GM21717 (cell line): ENCODE measurements at regions not wholly inside any gene's neighbourhood (a gene's known extent, or its start where the extent isn't known, plus 50 kb on each side); places are given as distances from the start of the nearest gene placed in this dataset.

ENCODE experiments used
- ATAC-seq: cut with Tn5 transposase; IDR thresholded peaks from one replicate; pipeline ENCODE4 v1.9.1; 2021; ENCODE audit warnings: mild to moderate bottlenecking, moderate library complexity; ENCODE audit not compliant: unreplicated experiment

DNA sequence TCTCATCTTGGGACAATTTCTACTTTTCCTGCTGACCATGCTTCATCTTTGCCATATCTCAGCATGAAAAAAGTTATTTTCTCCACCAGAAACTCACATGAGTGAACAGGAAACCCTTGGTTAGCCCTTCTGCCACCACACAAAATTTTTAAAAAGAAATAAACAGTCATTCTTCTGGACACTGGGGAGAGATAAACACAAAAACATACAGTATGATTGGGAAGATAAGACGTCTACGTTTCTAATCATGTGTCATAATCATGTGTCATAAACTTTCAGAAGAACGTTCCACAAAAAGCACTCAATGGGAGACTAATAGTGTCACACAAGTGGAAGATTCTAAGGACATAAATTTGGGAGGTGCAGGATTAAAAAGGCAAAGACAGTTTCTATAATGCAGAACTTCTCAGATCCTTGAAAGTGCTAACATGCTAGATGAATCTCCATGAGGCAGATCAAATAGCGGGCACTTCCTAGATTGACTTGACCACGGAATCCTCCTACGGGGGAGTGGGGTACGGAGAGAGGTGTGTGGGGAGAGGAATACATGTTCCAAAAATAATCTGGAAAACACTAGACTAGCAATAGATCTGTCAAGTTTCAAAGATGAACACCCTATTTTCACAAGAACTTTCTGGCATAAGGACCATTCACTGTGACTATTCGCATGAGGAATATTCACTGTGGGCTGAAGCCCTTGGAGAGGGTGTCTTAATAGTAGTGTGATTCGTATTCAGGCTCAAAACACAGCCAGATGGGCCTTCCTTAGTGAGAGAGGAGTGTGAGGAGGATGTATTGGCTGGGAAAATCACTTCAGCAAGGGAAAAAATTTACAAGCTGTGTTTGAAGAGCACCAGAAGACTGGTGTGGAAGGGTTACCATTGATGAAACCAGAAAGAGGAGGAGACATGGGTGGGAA, 206.7 kb downstream of the SETD4 start:
- no peak for ATAC-seq

DNA sequence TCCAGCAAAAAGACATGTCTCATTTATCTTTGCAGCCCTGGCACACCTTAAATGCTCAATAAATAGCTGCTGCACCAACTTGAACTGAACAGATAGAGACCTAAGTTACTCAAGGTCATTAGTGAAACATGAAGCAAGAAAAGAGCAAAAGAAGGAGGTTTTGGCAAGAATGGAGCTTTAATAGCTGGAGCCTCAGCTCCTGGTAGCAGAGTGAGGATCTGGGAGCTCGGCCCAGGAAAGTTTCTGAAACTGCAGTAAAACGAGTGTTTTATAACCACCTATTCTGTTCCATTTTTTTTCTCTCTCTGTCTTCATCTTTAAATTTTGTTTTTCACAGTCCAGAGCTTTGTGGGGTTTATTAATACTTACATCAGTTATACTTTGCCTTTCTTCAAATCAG, 207.5 kb downstream of the SETD4 start:
- no peak for ATAC-seq

DNA sequence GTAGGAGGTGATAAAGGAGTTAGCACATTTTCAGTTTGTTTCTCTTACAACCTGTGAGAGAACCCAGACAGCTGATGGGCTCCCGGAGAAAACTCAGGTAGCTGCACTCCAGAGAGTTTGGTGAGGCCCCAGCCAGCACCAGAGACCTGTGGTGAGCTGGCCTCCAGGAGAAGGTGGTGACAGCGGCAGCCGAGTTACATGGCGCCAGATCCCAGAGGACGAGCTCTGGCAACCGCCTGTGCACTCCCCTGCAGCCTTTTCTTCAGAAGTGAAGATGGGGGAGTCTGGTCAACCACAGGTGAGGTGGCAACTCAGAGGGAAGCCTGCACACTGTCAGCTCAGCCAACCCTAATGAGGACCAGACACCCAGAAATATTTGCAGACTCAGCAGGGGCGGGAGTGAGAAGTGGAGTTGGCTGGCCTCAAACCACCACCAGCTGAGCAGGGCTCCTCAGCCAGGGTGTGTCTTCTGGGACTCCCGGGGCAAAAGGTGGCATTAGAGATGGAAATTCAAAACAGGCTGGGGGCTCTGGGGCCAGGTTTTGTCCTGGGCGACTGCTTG, 209.7 kb downstream of the SETD4 start:
- no peak for ATAC-seq

DNA sequence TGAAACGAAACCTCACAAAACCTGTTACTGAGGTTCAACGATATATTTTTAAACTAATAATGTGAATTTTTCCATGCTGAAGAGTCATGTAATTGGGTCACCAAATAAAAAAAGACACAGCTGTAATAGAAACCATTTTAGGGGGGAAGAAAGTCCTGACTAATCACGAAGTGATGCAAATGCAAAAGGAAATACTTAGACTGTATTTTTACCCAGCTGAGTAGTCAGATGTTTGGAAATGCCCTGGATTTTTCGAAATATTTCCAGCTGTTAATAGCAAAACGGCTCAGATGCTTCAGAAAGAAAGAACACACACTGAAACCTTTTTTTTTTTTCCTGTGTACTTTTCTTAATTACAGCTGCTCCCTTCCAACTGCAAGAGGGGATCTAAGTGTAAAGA, 210.3 kb downstream of the SETD4 start:
- no peak for ATAC-seq

DNA sequence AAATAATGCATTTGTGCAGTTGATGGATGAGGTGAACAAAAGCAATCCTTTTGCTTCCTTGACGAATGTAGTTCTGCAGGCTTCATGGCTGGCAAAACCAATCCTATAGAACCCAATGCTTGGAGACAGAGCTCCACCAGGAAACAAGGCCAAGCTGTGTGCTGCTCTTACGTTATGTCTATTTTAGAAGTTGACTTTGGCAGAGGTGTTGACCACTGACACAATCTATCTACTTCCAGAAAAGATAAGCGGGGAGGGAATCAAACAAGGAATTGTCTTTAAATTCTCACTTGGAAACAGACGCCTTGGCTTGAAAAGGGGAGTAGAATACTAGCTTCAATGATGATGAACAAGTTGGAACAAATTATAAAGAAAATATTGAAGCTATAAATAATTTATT, 211.2 kb downstream of the SETD4 start:
- ATAC-seq: no peak

DNA sequence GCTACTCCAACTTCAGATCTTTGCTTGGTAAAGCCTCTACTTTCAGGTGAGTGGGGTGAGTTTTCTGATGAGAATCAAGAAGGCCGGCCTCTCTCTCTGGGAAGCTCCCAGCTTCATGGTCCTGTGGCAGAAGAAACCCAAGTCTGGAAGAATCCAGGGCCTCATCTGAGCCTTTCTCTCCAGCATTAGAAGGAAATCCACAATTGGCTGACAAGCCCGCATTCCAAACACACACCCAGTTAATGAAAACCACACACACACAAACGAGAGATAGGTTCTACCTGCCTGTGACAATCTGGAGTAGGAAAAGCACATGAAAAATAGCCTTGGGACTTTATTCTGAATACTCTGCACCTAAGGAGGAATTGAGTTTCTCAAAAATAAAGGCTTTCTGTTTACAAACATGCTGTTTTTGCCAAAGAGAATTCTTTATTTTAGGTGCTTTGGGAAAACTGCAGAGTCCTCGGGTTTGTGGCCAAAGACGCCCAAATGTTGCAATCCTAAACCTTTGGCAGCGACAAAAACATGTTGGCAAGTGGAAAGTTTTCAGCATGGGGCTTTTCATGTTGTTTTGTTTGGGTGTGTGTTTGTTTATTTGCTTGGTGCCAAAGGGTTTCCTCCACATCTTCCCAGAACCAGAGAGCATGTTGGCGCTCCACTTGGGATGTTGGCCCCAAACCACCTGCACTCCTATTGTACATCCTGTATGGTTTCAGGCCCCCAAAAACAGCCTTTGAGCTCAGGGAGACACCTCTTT, 216.2 kb downstream of the SETD4 start:
- no peak for ATAC-seq

DNA sequence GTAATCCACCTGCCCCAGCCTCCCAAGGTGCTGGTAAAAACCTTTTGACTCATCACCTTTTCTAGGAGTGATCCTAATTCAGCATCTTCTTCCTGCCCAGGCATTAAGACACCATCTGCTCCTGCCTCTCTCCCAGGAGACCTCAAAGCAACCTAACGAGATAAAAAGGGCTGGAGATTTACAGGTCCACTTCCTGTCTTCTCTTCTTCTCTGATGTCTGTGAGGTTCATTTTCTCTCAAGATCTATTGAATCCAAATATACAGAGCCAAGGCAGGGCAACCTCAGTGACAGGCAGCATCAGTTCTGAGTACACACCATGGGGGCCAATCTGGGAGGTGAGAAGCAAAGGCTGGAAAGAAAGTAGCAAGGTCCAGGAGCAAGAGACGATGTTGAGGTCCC, 219.4 kb downstream of the SETD4 start:
- no peak for ATAC-seq

DNA sequence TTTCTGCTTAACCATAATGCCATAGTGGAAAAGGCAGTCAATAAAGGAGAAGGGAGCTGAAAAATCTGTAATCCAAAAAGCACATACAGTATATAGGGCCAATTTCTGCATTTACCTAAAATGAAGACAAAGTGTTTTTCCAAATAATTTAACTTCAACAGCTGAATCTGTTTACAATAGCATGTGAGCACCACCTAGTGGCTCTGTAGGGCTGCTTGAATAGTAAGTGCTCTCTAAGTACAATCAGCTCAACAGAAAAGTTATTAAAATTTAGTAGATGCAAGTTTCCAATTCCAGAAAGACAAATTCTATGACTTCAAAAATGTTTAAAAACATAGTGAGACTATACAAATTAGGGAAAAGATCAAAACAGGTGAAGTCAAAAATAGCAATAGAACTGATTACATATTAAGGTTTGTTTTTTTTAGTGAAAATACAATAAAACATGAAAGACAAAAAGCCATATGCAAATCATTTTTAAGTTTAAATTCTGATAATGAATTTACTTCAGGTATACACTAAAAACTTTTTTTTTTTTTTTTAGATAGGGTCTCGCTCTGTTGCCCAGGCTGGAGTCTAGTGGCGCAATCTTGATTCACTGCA, 220.0 kb downstream of the SETD4 start:
- ATAC-seq: no peak

DNA sequence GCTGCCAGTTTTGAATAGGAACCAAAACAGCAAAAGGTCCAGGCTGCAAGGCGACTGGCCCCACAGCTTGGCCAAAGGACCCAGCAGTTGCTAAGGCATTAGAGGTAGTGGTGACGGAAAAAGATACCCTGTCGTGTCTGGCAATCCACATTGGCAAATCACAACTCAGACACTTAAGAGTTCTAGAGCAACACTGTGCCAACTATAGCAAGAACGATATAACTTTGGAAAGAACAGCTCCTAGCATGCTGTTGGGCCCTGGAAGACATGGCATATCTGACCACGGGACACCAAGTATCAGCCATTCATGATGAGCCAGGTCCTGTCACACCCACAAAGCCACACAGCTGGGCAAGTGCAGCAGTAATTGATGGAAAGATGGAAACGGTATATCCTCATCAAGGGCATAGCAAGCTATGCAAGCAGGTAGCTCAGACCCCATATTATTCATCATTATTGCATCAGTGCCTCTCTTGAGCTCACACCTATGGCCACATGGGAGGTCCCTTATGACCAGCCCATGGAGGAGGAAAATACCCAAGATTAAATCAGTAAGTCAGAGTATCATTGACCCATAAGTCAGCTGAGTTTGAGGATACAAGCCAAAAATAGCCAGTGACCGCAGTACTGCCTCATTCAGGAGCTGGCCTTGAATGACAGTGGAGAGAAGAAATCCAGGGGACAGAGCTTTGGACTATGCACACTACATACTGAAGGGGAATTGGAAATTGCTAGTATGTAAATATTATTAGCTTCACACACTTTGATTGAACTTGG, 221.2 kb downstream of the SETD4 start:
- no peak for ATAC-seq

DNA sequence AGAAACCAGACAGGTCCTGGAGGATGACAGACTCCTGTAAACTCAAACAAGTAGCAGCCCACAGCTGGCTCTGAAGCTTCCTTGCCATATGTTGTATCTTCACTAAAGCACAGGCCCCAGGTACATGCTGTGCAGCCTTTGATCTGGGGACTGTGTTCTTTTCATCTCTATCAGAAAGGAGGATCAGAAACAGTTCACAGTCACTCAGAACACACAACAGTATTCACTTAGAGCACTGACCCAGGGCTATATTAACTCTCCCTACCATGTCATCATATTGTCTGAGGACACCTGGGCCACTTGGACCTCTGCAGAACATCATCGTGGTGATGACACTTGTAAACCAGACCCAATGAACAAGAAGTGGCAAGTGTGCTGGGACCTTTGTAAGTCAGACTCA, 222.0 kb downstream of the SETD4 start:
- no peak for ATAC-seq

DNA sequence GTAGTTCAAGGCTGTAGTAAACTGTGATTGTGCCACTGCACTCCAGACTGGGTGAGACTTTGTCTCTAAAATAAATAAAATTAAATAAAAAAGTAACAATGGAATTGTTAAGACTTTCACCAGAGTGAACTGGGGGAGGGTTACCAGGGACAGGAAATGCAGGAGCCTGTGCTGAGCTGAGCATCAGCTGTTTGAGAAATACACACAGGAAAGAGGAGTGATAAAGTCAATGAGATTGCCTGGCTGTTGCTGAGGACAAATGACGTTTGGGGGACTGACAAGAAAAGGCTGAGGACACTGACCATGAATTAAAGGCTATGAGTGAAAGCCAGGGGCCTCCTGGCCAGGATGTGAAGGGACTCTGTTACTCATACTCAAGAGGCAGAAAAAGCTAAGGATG, 226.3 kb downstream of the SETD4 start:
- no peak for ATAC-seq

DNA sequence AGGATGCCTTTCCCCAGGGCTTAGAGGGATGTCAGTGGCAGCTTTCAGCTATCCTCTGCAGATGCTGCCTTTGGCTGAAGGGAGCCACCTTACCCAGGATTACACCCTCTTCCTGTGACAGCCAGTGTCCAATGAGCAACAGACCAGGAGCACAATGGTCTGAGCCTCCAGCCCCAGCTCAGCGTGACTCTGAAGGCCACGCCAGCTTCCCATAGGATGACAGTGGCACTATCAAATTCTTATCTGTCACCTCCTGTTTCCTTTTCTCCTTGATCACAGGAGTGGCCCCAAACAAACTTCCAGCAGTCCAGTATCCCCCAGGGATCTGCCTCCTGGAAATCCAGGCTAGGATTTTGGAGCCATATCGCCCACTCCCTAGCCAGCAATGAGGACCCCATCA, 226.9 kb downstream of the SETD4 start:
- no peak for ATAC-seq

DNA sequence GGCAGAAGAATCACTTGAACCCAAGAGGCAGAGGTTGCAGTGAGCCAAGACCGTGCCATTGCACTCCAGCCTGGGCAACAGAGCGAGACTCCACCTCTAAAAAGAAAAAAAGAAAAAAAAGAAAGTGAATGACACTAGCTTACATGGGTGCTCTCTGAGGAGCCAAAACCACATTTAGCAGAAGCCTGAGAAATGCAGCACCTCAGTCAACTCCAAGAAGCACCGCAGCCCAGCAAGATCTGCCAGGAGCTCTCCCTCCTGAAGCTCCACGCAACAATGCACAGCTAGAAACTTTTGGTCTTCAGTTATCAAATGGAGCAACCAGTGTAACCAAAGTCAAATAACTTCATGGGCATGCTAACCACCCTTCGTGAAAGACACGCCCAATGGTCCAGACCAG, 229.1 kb downstream of the SETD4 start:
- ATAC-seq: no peak

DNA sequence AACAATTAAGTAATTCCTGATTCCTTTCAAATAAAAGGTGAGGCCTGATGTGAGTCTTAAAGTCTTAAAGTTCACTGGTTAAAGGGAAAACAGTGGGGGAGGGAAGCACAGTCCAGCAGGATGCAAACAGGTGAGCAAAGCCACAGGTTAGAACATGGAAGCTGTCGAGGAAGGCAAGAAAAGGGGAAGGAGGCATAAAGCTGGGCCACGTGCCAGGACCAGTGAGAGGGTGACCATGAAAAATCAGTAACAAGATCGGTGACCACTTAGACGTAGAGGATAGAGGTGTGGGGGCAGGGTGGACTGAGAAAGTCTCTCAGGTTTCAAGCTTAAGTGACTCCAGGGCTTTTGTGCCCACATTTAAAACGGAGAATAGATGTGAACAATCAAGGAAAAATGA, 231.3 kb downstream of the SETD4 start:
- no peak for ATAC-seq

DNA sequence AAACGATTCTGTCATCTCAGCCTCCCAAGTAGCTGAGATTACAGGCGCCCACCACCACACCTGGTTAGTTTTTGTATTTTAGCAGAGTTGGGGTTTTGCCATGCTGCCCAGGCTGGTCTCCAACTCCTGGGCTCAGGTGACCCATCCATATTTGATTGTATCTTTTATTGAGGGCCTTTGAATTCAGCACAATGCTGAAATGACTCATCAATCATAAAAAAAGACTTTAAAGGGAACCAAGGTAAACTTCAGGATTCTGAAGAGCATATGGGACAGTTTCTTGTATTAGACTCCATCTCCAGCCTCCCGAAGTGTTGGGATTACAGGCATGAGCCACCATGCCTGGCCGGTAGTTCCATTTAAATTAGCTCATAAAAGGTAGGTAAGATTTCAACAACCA, 232.2 kb downstream of the SETD4 start:
- ATAC-seq: no peak

DNA sequence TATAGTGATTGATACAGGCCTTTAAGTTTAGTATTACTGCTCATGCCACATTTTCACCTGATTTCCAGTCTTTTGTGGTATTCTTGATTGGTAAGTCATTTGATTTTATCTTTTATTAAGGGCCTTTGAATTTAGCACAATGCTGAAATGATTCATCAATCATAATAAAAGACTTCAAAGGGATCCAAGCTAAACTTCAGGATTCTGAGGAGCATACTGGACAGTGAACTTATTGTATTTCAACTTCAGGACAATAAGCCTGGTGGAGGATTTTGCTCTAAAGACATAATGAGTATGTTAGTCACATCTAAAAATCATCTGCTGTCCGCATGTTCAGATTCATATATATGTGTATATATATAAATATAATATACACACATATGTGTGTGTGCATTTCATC, 233.3 kb downstream of the SETD4 start:
- ATAC-seq: no peak

DNA sequence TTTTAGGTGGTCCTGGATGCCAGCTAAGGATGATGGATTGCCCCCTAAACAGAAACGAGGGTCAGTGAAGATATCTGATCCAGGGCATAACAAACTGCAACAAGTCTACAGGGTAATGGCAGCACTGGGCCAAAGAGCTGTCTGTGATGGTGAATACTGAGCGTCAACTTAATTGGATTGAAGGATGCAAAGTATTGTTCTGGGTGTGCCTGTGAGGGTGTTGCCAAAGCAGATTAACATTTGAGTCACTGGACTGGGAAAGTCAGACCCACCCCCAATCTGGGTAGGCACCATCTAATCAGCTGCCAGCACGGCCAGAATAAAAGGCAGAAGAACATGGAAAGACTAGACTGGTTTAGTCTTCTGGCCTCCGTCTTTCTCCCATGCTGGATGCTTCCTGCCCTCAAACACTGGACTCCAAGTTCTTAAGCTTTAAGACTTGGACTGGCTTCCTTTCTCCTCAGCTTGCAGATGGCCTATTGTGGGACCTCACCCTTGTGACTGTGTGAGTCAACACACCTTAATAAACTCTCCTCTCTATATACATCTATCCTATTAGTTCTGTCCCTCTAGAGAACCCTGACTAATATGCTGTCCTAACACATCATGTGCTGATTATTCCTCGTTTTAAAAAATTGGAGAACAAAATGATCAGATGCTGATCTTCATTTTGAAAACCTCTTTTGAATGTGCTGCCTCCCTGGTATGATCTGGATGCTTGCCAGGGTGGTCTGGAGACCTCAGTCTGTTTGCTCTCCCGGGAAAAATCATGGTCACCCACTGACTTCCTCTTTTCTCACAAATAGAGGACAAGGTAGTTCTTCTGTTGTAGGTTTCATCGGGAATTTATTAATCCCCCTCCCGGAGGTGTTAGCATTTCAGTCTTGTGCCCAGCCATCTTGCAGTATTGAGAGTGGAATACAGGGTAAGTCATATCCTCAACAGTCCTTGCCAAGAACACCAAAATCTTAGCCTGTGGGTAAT, 234.7 kb downstream of the SETD4 start:
- ATAC-seq: no peak

DNA sequence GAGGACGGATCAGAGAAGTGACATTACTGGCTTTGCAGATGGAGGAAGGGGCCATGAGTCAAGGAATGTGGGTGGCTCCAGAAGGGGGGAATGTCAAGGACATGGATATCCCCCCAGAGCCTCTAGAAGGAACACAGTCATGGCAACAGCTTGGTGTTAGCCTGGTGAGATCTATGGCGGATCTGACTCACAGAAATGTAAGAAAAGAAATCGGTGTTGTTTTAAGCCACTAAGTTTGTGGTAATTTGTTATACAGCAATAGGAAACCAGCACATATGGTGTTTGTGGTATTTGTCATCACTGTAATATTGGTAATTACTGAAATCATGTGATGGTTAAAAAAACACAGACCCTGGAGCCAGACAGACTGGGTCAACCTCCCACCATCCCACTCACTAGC, 236.2 kb downstream of the SETD4 start:
- ATAC-seq: no peak

DNA sequence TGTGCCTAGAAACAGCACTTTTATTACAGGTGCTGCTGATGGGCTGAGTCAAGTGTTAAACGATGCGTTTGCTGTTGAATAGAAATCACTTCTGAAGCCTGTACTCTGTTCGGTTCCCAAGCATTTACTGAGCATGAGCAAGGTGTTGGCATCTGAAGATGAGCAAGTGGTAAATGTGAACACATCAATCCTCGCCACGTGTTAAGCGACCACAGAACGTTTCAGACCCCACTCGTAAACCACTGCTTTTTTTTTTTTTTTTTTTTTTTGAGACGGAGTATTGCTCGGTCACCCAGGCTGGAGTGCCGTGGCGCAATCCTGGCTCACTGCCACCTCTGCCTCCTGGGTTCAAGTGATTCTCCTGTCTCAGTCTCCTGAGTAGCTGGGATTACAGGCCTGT, 241.2 kb downstream of the SETD4 start:
- no peak for ATAC-seq

DNA sequence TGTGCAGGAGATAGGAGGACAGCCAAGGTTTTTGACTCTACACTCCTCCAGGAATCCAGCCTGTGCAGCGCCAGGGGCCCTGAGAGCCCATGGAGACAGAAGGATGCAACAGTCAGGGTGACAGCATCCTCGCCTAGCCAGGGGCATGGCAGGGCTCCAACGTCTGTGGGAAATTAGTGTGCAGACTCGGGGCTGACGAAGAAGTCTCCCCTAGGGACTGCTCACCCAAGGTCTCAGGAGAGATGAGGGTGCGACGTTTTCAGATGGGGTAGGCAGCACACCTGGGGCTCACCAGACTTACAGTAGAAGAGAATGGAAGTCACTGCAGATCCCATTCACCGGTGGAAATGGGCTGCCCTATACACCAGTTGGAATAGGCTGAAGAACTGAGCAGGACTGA, 241.7 kb downstream of the SETD4 start:
- ATAC-seq: no peak
